SK-N-SH treated with all-trans-retinoic acid at 6 μM for 48 hours (cell line): ENCODE measurements at regions not wholly inside any gene's neighbourhood (a gene's known extent, or its start where the extent isn't known, plus 50 kb on each side); places are given as distances from the start of the nearest gene placed in this dataset.

Experiments used
- CREB5 ChIP-seq: fragments of 250-450 bp; sonication (Bioruptor Pico); IDR thresholded peaks from 2 replicates; pipeline ENCODE4 v1.5.1; 2020; ENCODE audit warnings: low read depth, mild to moderate bottlenecking, moderate library complexity
- PATZ1 ChIP-seq: fragments of 250-450 bp; sonication (Bioruptor Pico); IDR thresholded peaks from 2 replicates; pipeline ENCODE4 v1.8.0; 2020; ENCODE audit warnings: mild to moderate bottlenecking, moderate library complexity, borderline replicate concordance
- POU6F1 ChIP-seq: fragments of 250-450 bp; sonication (Bioruptor Pico); IDR thresholded peaks from 2 replicates; pipeline ENCODE4 v1.8.0; 2021; ENCODE audit warnings: low read depth, mild to moderate bottlenecking, moderate library complexity, borderline replicate concordance
- TOX ChIP-seq: fragments of 250-450 bp; sonication (Bioruptor Pico); IDR thresholded peaks from 2 replicates; pipeline ENCODE4 v1.8.0; 2021; ENCODE audit warnings: mild to moderate bottlenecking, moderate library complexity, borderline replicate concordance
- ZNF565 ChIP-seq: fragments of 450-650 bp; formaldehyde crosslinking; conservative IDR thresholded peaks from 2 replicates; pipeline ENCODE4 v1.5.0; 2020; ENCODE audit warnings: low read depth, mild to moderate bottlenecking, moderate library complexity

- no peak for TF ChIP-seq TOX
- TF ChIP-seq PATZ1, result no peak
- no peak for TF ChIP-seq ZNF565 (CRISPR knock-in tag)
- TF ChIP-seq CREB5, result no peak
- no peak for TF ChIP-seq POU6F1 (CRISPR knock-in tag)
Observed at GRCh38 chr2:163518762-163519161, 217.0 kb downstream of the FIGN start.
